Caco-2 (cell line): ENCODE measurements at regions not wholly inside any gene's neighbourhood (a gene's known extent, or its start where the extent isn't known, plus 50 kb on each side); places are given as distances from the start of the nearest gene placed in this dataset.

Experiments used
- BruUV-seq: library from RNA; stranded (reverse); fragments of 400-500 nt; replicated peaks from 2 replicates; lab custom pipeline; 2021; lab: Mats Ljungman, UMichigan
- CTCF ChIA-PET: fragments of 300-600 bp; sonication (Branson Sonifier 250); formaldehyde crosslinking; loops from one replicate; lab custom pipeline; 2022; ENCODE audit warnings: antibody characterized with exemption; lab: Charles Lee
- POLR2A ChIA-PET: fragments of 300-600 bp; sonication (Branson Sonifier 250); formaldehyde crosslinking; loops from one replicate; lab custom pipeline; 2022; ENCODE audit warnings: antibody characterized with exemption; lab: Charles Lee
- DNase-seq, 2 experiments: peaks; one replicate each; pipeline versions ENCODE4 v3.0.0 to v3.0.0-alpha.2; 2020 to 2022
- H3K27me3 ChIP-seq: replicated peaks from 2 replicates; pipeline ENCODE4 v1.6.0; 2011; ENCODE audit warnings: low read length; ENCODE audit not compliant: control insufficient read depth, insufficient read depth
- H3K36me3 ChIP-seq: 2 replicates; pipeline ENCODE4 v1.5.1; 2011; ENCODE audit warnings: low read length; ENCODE audit not compliant: control insufficient read depth, insufficient read depth
- H3K4me1 ChIP-seq: fragments of 250-450 bp; sonication (Bioruptor Pico); 2 replicates; pipeline ENCODE4 v1.5.1; 2020; ENCODE audit warnings: mild to moderate bottlenecking
- H3K4me3 ChIP-seq: 2 replicates; pipeline ENCODE4 v1.5.1; 2011; ENCODE audit warnings: low read depth, mild to moderate bottlenecking, control low read depth, low read length
- H3K9me3 ChIP-seq: fragments of 250-450 bp; sonication (Bioruptor Pico); 2 replicates; pipeline ENCODE4 v1.5.1; 2020; ENCODE audit warnings: mild to moderate bottlenecking, moderate library complexity
- H3K27ac Mint-ChIP-seq: one replicate; pipeline ENCODE4 v1.8.0; 2022; ENCODE audit warnings: mixed read lengths; ENCODE audit not compliant: unreplicated experiment
- H3K27me3 Mint-ChIP-seq: one replicate; pipeline ENCODE4 v1.8.0; 2022; ENCODE audit warnings: mixed read lengths; ENCODE audit not compliant: insufficient read depth, unreplicated experiment
- H3K36me3 Mint-ChIP-seq: one replicate; pipeline ENCODE4 v1.8.0; 2022; ENCODE audit warnings: mild to moderate bottlenecking, mixed read lengths; ENCODE audit not compliant: insufficient read depth, unreplicated experiment
- H3K4me1 Mint-ChIP-seq: one replicate; pipeline ENCODE4 v1.8.0; 2022; ENCODE audit warnings: low read depth, mixed read lengths; ENCODE audit not compliant: unreplicated experiment
- H3K4me3 Mint-ChIP-seq: one replicate; pipeline ENCODE4 v1.8.0; 2022; ENCODE audit warnings: mild to moderate bottlenecking, moderate library complexity, mixed read lengths; ENCODE audit not compliant: unreplicated experiment
- H3K9me3 Mint-ChIP-seq: one replicate; pipeline ENCODE4 v1.8.0; 2022; ENCODE audit warnings: mixed read lengths; ENCODE audit not compliant: unreplicated experiment
- CTCF ChIP-seq, 2 experiments: fragments of 200-600 bp in 1 of 2; IDR thresholded peaks; 1 replicate in 1 of 2; 2 replicates in 1 of 2; pipeline versions ENCODE4 v1.5.1 to v1.8.0; 2011 to 2022; ENCODE audit warnings: antibody characterized with exemption in 1 of 2, control low read depth in 1 of 2, inconsistent platforms in 1 of 2, low read depth in 1 of 2, low read length in 1 of 2, mild to moderate bottlenecking in 1 of 2, moderate library complexity in 1 of 2; ENCODE audit not compliant: insufficient read depth in 1 of 2, severe bottlenecking in 1 of 2, unreplicated experiment in 1 of 2
- intact Hi-C: fragments of 100-400 bp; cut with micrococcal nuclease; formaldehyde crosslinking; loops from one replicate; pipeline ENCODE4 v1.10.0; 2022; ENCODE audit not compliant: unreplicated experiment

- Histone ChIP-seq H3K36me3 (no peaks in the 10 kb centered on the region), H3K27me3 (no peaks in the 10 kb centered on the region), H3K4me3 (no peak overlapping the region), H3K9me3 (no peaks in the 10 kb centered on the region), H3K4me1 (no peaks in the 10 kb centered on the region)
- Mint-ChIP-seq H3K36me3 (no peaks in the 10 kb centered on the region), H3K9me3 (no peaks in the 10 kb centered on the region), H3K4me3 (no peak overlapping the region), H3K4me1 (no peaks in the 10 kb centered on the region), H3K27me3 (peaks cover 18% of the 10 kb centered on the region), H3K27ac (no peak overlapping the region)
- DNase-seq: no peak
- ChIA-PET POLR2A (no interaction called here), CTCF (no interaction called here)
- intact Hi-C loops: no loop called here
- BruUV-seq: no TSS peak
- TF ChIP-seq CTCF (IDR thresholded peaks at IDR 0.05; ENCODE audit: insufficient read depth in 1 of 2, low read depth in 1 of 2, low read length in 1 of 2, severe bottlenecking in 1 of 2, unreplicated experiment in 1 of 2): no peak
These were observed 184.8 kb upstream of the RPH3A start for GRCh38 chr12:112606611-112607365.

- Histone ChIP-seq H3K4me3 (no peak overlapping the region), H3K9me3 (no peaks in the 10 kb centered on the region), H3K27me3 (no peaks in the 10 kb centered on the region), H3K36me3 (no peaks in the 10 kb centered on the region), H3K4me1 (no peaks in the 10 kb centered on the region)
- POLR2A ChIA-PET: no interaction called here
- intact Hi-C loops: no loop called here
- no TSS peak for BruUV-seq
- Mint-ChIP-seq H3K27ac (no peak overlapping the region), H3K36me3 (no peaks in the 10 kb centered on the region), H3K9me3 (no peaks in the 10 kb centered on the region), H3K4me1 (no peaks in the 10 kb centered on the region), H3K27me3 (peaks cover 18% of the 10 kb centered on the region), H3K4me3 (no peak overlapping the region)
- TF ChIP-seq CTCF (IDR thresholded peaks at IDR 0.05; ENCODE audit: insufficient read depth in 1 of 2, low read depth in 1 of 2, low read length in 1 of 2, severe bottlenecking in 1 of 2, unreplicated experiment in 1 of 2): no peak
- DNase-seq: no peak
- CTCF ChIA-PET: no interaction called here
These were observed 184.1 kb upstream of the RPH3A start for GRCh38 chr12:112607427-112607826.

GRCh38 chr12:112611908-112612307 lies 179.6 kb upstream of the RPH3A start:
- Histone ChIP-seq H3K4me1 (no peaks in the 10 kb centered on the region), H3K9me3 (no peaks in the 10 kb centered on the region), H3K27me3 (no peaks in the 10 kb centered on the region), H3K4me3 (no peak overlapping the region), H3K36me3 (no peaks in the 10 kb centered on the region)
- no peaks in the 10 kb centered on the region for H3K4me1 Mint-ChIP-seq
- peaks cover 12% of the 10 kb centered on the region for H3K27me3 Mint-ChIP-seq
- BruUV-seq: no TSS peak
- H3K27ac Mint-ChIP-seq: no peak overlapping the region
- no peak for TF ChIP-seq CTCF (IDR thresholded peaks at IDR 0.05; ENCODE audit: insufficient read depth in 1 of 2, low read depth in 1 of 2, low read length in 1 of 2, severe bottlenecking in 1 of 2, unreplicated experiment in 1 of 2)
- ChIA-PET POLR2A (no interaction called here), CTCF (no interaction called here)
- intact Hi-C loops: no loop called here
- H3K9me3 Mint-ChIP-seq: no peaks in the 10 kb centered on the region
- DNase-seq: no peak
- no peak overlapping the region for H3K4me3 Mint-ChIP-seq
- H3K36me3 Mint-ChIP-seq: no peaks in the 10 kb centered on the region
